Upper lobe of left lung (tissue), 4 donors: ENCODE measurements at regions not wholly inside any gene's neighbourhood (a gene's known extent, or its start where the extent isn't known, plus 50 kb on each side); places are given as distances from the start of the nearest gene placed in this dataset.
"Not testable (repeated sequence)": the region's sequence is repeated elsewhere in the genome, so short reads cannot be mapped to it uniquely, and the experiment has no call there.

Experiments
- POLR2A ChIP-seq, 4 donors: fragments of 450-650 bp; IDR thresholded peaks; one replicate each; pipeline ENCODE4 v1.5.1; 2016 to 2017; ENCODE audit warnings: antibody characterized with exemption in 4 of 4, mild to moderate bottlenecking in 2 of 4
- TF ChIP-seq, protein P1 (sequence below), 6 experiments: fragments of 450-650 bp in 4 of 6; fragments of 200-600 bp in 2 of 6; sonication (generic) in 2 of 6; IDR thresholded peaks; one replicate each; pipeline ENCODE4 v1.5.1; 2016 to 2019; ENCODE audit warnings: antibody characterized with exemption in 6 of 6

DNA sequence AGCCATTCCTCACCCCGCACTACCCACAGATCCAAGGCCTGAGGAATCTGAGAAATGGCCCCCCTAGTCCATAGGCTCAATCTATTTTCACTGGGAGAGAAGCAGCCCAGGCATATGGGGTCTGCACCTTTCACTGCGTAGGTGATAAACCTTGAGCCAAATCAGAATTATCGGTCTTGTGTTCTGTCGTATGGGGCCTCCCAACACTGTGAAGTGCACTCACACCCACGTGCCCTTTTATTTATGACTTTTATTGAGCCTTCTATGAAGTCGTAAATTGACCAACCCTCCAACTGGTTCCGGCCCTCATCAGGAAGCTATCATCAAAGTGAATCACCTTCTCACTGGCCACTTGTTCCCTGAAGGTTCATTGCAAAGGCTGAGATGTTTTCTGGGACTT, 259.3 kb downstream of the NPIPA7 start:
- TF ChIP-seq, protein P1, sequence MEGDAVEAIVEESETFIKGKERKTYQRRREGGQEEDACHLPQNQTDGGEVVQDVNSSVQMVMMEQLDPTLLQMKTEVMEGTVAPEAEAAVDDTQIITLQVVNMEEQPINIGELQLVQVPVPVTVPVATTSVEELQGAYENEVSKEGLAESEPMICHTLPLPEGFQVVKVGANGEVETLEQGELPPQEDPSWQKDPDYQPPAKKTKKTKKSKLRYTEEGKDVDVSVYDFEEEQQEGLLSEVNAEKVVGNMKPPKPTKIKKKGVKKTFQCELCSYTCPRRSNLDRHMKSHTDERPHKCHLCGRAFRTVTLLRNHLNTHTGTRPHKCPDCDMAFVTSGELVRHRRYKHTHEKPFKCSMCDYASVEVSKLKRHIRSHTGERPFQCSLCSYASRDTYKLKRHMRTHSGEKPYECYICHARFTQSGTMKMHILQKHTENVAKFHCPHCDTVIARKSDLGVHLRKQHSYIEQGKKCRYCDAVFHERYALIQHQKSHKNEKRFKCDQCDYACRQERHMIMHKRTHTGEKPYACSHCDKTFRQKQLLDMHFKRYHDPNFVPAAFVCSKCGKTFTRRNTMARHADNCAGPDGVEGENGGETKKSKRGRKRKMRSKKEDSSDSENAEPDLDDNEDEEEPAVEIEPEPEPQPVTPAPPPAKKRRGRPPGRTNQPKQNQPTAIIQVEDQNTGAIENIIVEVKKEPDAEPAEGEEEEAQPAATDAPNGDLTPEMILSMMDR (IDR thresholded peaks at IDR 0.05) = not testable (repeated sequence)
- not testable (repeated sequence) for TF ChIP-seq POLR2A (IDR thresholded peaks at IDR 0.05)
